ENCODE measurements at regions not wholly inside any gene's neighbourhood (a gene's known extent, or its start where the extent isn't known, plus 50 kb on each side); places are given as distances from the start of the nearest gene placed in this dataset.

- no peaks in the 10 kb centered on the region for H3K36me3 ChIP-seq
- H3K27me3 ChIP-seq (ENCODE audit: low read depth), result no peaks in the 10 kb centered on the region
- no peak for DNase-seq
- H3K4me1 ChIP-seq, result no peaks in the 10 kb centered on the region
- no peak overlapping the region for H3K27ac ChIP-seq (replicated peaks)
- intact Hi-C loops (cut with micrococcal nuclease), result no loop called here
- H3K4me3 ChIP-seq, result no peak overlapping the region
- TF ChIP-seq, protein P1, sequence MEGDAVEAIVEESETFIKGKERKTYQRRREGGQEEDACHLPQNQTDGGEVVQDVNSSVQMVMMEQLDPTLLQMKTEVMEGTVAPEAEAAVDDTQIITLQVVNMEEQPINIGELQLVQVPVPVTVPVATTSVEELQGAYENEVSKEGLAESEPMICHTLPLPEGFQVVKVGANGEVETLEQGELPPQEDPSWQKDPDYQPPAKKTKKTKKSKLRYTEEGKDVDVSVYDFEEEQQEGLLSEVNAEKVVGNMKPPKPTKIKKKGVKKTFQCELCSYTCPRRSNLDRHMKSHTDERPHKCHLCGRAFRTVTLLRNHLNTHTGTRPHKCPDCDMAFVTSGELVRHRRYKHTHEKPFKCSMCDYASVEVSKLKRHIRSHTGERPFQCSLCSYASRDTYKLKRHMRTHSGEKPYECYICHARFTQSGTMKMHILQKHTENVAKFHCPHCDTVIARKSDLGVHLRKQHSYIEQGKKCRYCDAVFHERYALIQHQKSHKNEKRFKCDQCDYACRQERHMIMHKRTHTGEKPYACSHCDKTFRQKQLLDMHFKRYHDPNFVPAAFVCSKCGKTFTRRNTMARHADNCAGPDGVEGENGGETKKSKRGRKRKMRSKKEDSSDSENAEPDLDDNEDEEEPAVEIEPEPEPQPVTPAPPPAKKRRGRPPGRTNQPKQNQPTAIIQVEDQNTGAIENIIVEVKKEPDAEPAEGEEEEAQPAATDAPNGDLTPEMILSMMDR (IDR thresholded peaks at IDR 0.05; ENCODE audit: borderline replicate concordance), result peak; percentile 83
- H3K9me3 ChIP-seq (replicated peaks), result no peaks in the 10 kb centered on the region
Observed at GRCh38 chr10:55091691-55092328, 290.8 kb upstream of the PCDH15 start.

DNA sequence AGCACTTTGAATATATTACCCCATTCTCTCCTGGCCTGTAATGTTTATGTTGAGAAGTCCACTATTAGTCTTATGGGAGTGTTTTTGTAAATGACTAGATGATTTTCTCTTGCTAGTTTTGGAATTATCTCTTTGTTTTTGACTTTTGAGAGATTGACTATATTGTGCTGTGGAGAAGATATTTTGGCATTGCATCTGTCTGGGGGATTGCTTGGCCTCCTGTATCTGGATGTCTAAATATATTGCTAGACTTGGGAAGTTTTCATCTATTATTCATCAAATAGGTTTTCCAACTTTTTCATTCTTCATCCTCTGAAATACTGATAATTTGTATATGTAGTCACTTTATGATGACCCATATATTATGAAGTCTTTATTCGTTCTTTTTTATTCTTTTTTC is 277.1 kb upstream of the PCDH15 start:
- H3K4me1 ChIP-seq, result no peaks in the 10 kb centered on the region
- TF ChIP-seq, protein P1 (IDR thresholded peaks at IDR 0.05; ENCODE audit: borderline replicate concordance), result no peak
- intact Hi-C loops (cut with micrococcal nuclease), result no loop called here
- H3K36me3 ChIP-seq, result no peaks in the 10 kb centered on the region
- DNase-seq, result no peak
- no peak overlapping the region for H3K4me3 ChIP-seq
- no peak overlapping the region for H3K27ac ChIP-seq (replicated peaks)
- H3K9me3 ChIP-seq (replicated peaks), result peaks cover 4% of the 10 kb centered on the region
- peaks cover 10% of the 10 kb centered on the region for H3K27me3 ChIP-seq (ENCODE audit: low read depth)

- no peak for DNase-seq
- Histone ChIP-seq H3K27me3 (ENCODE audit: low read depth) (no peaks in the 10 kb centered on the region), H3K9me3 (replicated peaks) (no peaks in the 10 kb centered on the region), H3K27ac (replicated peaks) (no peak overlapping the region), H3K36me3 (no peaks in the 10 kb centered on the region), H3K4me1 (no peaks in the 10 kb centered on the region), H3K4me3 (no peak overlapping the region)
- TF ChIP-seq, protein P1 (IDR thresholded peaks at IDR 0.05; ENCODE audit: borderline replicate concordance), result no peak
- intact Hi-C loops (cut with micrococcal nuclease), result no loop called here
Observed at GRCh38 chr10:55065185-55065584, 264.2 kb upstream of the PCDH15 start.

DNA sequence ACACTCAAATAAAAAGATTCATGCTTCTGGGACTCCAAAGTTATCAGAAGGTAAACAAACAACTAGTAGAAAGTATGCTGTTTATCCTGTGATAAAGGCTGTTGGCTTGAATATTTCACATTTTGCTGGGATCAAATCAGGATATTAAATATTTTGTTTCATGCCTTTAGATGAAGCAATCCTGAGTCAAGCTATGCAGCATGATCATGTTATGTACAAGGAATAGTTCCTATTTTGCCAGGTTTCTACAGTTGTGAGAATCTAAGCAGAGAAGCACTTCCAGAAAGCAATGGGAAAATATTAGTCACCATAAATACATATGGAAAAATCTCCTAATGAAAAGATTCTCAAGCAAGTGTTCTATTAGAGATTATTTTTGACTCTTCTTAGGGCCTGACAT is 262.8 kb upstream of the PCDH15 start:
- H3K4me3 ChIP-seq, result no peak overlapping the region
- intact Hi-C loops (cut with micrococcal nuclease), result no loop called here
- TF ChIP-seq, protein P1 (IDR thresholded peaks at IDR 0.05; ENCODE audit: borderline replicate concordance), result no peak
- no peaks in the 10 kb centered on the region for H3K9me3 ChIP-seq (replicated peaks)
- H3K4me1 ChIP-seq, result no peaks in the 10 kb centered on the region
- H3K36me3 ChIP-seq, result no peaks in the 10 kb centered on the region
- no peak overlapping the region for H3K27ac ChIP-seq (replicated peaks)
- H3K27me3 ChIP-seq (ENCODE audit: low read depth), result no peaks in the 10 kb centered on the region
- no peak for DNase-seq

- no peak for DNase-seq
- Histone ChIP-seq H3K9me3 (replicated peaks) (no peaks in the 10 kb centered on the region), H3K36me3 (no peaks in the 10 kb centered on the region), H3K4me3 (no peak overlapping the region), H3K27ac (replicated peaks) (no peak overlapping the region), H3K27me3 (ENCODE audit: low read depth) (no peaks in the 10 kb centered on the region), H3K4me1 (no peaks in the 10 kb centered on the region)
- intact Hi-C loops (cut with micrococcal nuclease), result no loop called here
- TF ChIP-seq, protein P1 (IDR thresholded peaks at IDR 0.05; ENCODE audit: borderline replicate concordance), result no peak
Observed at GRCh38 chr10:55062349-55062748, 261.3 kb upstream of the PCDH15 start.
